Adrenal gland (tissue), 5 donors: ENCODE measurements at regions not wholly inside any gene's neighbourhood (a gene's known extent, or its start where the extent isn't known, plus 50 kb on each side); places are given as distances from the start of the nearest gene placed in this dataset.

Experiments used
- CTCF ChIP-seq, 6 experiments: fragments of 450-650 bp in 4 of 6; fragments of 200-600 bp in 2 of 6; sonication (generic) in 1 of 6; IDR thresholded peaks; 1 replicate in 5 of 6; 2 replicates in 1 of 6; pipeline versions ENCODE4 v1.5.1 to v1.8.0; 2016 to 2021; ENCODE audit warnings: antibody characterized with exemption in 6 of 6, mild to moderate bottlenecking in 2 of 6, moderate library complexity in 1 of 6
- POLR2A ChIP-seq, 2 donors: fragments of 450-650 bp; IDR thresholded peaks; one replicate each; pipeline ENCODE4 v1.6.1; 2017; ENCODE audit warnings: antibody characterized with exemption in 2 of 2, mild to moderate bottlenecking in 2 of 2, moderate library complexity in 1 of 2
- donor health status: DM: no; HTN: no; CAD: no.

DNA sequence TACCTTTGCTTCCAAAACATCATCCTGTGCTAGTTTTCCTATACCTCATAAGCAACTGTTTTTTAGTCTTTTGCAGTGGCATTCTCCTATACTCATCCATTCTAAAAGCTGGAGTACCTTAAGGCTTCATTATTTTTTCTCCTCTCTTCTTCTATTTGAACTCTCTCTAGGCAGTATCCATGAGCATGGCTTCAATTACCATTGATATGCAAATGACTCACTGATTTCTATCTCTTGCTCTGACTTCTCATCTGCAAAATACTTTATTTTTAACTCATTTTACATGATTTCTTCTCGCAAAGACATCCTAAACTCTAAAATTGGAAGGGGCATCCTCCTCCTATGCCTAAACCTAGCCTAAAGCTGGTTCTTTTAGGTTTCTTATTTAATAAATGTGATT, 365.1 kb upstream of the NUDT12 start:
- TF ChIP-seq CTCF (IDR thresholded peaks at IDR 0.05) (no peak), POLR2A (IDR thresholded peaks at IDR 0.05) (no peak)
